Coronary artery (tissue), 2 donors: ENCODE measurements at regions not wholly inside any gene's neighbourhood (a gene's known extent, or its start where the extent isn't known, plus 50 kb on each side); places are given as distances from the start of the nearest gene placed in this dataset.

Experiments used
- DNase-seq: peaks from one replicate; pipeline ENCODE4 v3.0.0-alpha.2; 2017; ENCODE audit warnings: low spot score
- H3K27ac ChIP-seq, 2 donors: fragments of 200-600 bp; sonication (generic); one replicate each; pipeline ENCODE4 v1.5.1; 2016 to 2019
- H3K4me3 ChIP-seq: fragments of 200-600 bp; sonication (generic); 2 replicates; pipeline ENCODE4 v1.5.1; 2016; ENCODE audit warnings: mild to moderate bottlenecking, moderate library complexity
- TF ChIP-seq, protein P1 (sequence below): fragments of 200-600 bp; sonication (generic); IDR thresholded peaks from one replicate; pipeline ENCODE4 v1.5.1; 2019; ENCODE audit warnings: antibody characterized with exemption

DNA sequence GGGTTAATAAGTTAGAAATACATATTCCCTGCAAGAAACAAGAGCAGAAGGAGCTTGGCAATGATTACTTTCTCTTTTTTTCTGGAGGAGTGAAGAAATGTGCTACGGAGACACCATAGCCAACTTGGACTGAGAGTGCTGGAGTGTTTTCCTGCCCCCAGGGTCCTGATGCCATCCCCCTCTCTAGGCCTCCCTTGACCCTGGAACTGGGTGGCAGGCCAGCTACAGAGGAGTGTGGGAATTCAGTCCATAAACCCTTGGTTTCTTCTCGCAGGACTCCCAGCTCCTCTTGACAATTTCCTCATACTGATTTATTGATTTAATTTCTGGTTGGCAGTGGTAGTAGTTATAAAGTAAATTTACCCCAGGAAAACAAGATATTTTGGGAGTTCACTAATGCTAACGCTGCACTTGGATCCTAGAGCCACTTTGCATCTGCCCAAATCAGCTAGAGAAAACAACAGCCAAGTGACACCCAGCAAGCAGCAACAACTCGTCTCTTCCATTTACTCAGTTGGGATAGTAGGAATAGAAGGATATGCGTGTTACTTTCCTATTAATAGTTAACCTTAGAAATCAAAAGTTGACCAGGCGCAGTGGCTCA, 76.4 kb upstream of the CELF2 start:
- no peak for DNase-seq
- TF ChIP-seq, protein P1, sequence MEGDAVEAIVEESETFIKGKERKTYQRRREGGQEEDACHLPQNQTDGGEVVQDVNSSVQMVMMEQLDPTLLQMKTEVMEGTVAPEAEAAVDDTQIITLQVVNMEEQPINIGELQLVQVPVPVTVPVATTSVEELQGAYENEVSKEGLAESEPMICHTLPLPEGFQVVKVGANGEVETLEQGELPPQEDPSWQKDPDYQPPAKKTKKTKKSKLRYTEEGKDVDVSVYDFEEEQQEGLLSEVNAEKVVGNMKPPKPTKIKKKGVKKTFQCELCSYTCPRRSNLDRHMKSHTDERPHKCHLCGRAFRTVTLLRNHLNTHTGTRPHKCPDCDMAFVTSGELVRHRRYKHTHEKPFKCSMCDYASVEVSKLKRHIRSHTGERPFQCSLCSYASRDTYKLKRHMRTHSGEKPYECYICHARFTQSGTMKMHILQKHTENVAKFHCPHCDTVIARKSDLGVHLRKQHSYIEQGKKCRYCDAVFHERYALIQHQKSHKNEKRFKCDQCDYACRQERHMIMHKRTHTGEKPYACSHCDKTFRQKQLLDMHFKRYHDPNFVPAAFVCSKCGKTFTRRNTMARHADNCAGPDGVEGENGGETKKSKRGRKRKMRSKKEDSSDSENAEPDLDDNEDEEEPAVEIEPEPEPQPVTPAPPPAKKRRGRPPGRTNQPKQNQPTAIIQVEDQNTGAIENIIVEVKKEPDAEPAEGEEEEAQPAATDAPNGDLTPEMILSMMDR: no peak
- Histone ChIP-seq H3K27ac (no peak overlapping the region), H3K4me3 (no peak overlapping the region)

DNA sequence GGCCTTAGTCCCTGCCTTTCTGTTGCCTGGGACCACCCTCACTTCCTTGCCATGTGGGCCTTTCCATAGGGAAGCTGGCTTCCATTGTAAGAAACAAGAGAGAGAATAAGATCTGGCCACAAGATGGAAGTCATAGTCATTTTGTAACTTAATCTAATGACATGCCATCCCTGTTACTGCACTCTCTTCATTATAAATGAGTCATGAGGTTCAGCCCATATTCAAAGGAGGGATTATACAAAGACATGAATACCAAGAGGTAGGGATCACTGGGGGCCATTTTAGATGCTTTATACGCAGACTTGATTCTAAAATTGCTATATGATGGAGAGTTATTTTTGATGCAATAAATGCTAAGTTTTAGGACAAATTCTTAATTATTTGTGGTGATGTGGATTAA, 75.2 kb upstream of the CELF2 start:
- H3K27ac ChIP-seq: no peak overlapping the region
- DNase-seq: no peak
- TF ChIP-seq, protein P1: no peak
- H3K4me3 ChIP-seq: no peak overlapping the region

DNA sequence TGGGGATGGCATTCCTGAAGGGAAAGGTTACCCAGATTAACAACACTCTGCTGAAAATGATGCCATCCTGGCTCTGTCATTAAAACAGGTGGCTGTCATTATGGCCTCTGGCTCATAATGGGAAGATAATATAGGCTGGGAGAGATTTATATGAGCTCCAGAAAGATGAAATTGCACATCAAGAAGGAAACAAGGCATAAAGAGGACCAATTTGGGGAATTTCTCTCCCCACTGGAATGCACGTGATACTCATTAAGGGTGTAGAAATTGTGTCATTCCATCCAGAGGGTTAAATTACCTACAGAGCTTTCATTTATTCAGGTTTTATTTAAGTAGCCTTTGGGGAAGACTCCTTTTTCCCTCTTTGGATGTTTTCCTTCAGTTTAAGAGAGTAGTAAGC, 71.6 kb upstream of the CELF2 start:
- TF ChIP-seq, protein P1: no peak
- no peak overlapping the region for H3K27ac ChIP-seq
- no peak overlapping the region for H3K4me3 ChIP-seq
- no peak for DNase-seq

DNA sequence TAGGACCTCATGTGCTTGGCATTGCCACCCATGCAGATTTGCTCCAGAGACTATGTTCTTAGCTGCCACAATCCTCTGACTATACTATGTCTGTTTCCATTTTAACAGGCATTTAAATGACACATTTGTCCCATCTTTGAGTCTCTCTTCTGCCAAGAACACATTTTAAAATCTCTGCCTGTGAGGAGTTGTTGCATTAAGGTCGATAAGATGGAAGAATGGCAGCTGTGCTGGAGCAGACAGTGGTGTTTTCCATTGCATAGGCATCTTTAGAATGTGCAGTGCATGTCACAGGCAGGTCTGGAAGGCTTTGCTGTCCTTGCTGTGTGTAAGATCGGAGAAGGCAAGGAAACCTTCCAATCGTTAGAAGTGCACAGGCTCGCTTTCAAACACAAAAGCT, 70.9 kb upstream of the CELF2 start:
- H3K27ac ChIP-seq: no peak overlapping the region
- no peak overlapping the region for H3K4me3 ChIP-seq
- TF ChIP-seq, protein P1: no peak
- DNase-seq: no peak

DNA sequence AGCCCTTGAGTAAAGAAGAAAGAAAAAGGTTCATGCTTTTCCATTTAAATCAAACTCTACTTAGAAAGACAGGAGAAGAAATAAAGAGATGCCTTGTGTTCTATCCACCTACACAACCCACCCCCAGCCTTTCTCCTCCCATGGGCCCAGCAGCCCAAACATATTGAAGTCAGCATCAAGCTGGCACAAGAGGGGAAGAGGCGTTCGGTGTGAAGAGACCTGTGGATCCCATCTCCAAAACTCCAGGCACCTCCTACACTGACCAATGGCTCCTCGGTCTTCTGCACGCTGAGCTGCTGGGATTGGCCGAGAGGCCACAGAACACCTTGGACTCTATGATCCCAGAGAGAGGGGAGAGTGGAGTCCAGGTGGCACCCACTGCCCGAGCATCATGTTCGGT, 66.0 kb upstream of the CELF2 start:
- TF ChIP-seq, protein P1: no peak
- DNase-seq: no peak
- no peak overlapping the region for H3K27ac ChIP-seq

DNA sequence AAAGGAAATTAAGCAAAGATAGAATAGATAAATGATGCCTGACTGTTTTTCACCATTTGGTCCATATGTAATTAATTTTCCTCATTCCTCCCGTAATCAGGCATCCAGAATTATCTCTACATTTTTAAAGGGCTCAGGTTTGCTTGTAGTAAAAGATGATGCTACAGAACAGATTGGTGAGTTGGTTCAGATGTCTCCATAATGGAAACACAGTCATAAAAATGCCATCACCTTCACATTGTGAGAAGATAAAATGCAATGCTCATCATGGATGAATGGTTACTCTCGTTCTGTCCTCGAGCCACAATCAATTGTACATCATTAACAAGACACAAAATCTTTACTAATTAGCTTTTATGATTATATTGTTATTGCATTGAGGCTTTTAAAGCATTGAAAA, 64.9 kb upstream of the CELF2 start:
- TF ChIP-seq, protein P1: no peak

More for the DNA sequence above, 66.0 kb upstream of the CELF2 start:
- H3K4me3 ChIP-seq: no peak overlapping the region

DNA sequence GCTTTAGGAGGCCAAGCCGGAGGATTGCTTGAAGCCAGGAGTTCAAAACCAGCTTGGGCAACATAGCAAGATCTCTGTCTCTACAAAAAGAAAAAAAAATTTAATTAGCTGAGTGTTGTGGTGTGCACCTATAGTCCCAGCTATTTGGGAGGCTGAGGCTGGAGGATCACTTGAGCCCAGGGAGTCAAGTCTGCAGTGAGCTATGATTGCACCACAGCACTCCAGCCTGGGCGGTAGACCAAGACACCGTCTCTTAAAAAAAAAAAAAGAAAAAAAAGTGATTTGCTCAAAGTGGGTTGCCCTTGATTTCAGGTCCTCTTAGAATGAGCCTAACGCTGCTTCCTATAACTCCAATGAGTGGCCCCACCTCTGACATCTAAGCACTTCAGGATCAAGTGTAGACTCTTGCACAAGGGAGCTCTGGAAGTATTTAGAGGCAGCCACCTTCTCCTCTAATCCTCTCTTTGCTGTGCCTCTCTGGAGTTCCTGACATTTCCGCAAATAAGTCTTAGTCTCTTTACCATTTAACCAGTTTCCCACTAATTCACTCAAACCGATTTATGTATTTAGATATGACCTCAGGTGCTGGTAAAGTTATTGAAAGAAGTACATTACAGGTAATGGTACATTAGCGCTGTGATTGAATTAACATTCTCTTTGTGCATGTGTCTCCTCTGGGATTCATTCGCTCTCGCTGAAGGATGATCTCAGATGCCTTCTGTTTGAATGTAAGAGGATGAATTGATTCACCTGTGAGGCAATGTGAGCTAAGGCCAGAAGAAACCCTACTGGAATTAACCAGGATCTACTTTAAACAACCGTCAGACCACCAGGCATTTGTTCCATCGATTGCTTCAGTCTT, 60.8 kb upstream of the CELF2 start:
- DNase-seq: no peak
- Histone ChIP-seq H3K27ac (no peak overlapping the region), H3K4me3 (no peak overlapping the region)
- TF ChIP-seq, protein P1: no peak

More for the DNA sequence above, 64.9 kb upstream of the CELF2 start:
- no peak overlapping the region for H3K27ac ChIP-seq
- no peak for DNase-seq
- no peak overlapping the region for H3K4me3 ChIP-seq
